ENCODE measurements at regions not wholly inside any gene's neighbourhood (a gene's known extent, or its start where the extent isn't known, plus 50 kb on each side); places are given as distances from the start of the nearest gene placed in this dataset.

- Histone ChIP-seq H3K36me3 (no peaks in the 10 kb centered on the region), H3K27ac (no peak overlapping the region), H3K4me3 (no peak overlapping the region), H3K27me3 (no peaks in the 10 kb centered on the region), H3K4me1 (no peaks in the 10 kb centered on the region), H3K9me3 (no peaks in the 10 kb centered on the region)
- TF ChIP-seq POLR2AphosphoS5 (IDR thresholded peaks at IDR 0.05): no peak
- no peak for TF ChIP-seq POLR2A (IDR thresholded peaks at IDR 0.05)
- no peak for TF ChIP-seq CTCF (IDR thresholded peaks at IDR 0.05)
- TF ChIP-seq EP300 (IDR thresholded peaks at IDR 0.05): no peak
- DNase-seq (no peak), ATAC-seq (ENCODE audit: low FRiP score in 2 of 2) (no peak)
Measured at GRCh38 chrX:42886519-42886918, 108.6 kb upstream of the PPP1R2C start.

- no peaks in the 10 kb centered on the region for H3K4me1 ChIP-seq
- TF ChIP-seq CTCF (IDR thresholded peaks at IDR 0.05) (no peak), POLR2AphosphoS5 (IDR thresholded peaks at IDR 0.05) (no peak), EP300 (IDR thresholded peaks at IDR 0.05) (no peak), POLR2A (IDR thresholded peaks at IDR 0.05) (no peak)
- H3K27ac ChIP-seq: no peak overlapping the region
- H3K27me3 ChIP-seq: no peaks in the 10 kb centered on the region
- H3K36me3 ChIP-seq: no peaks in the 10 kb centered on the region
- no peak for ATAC-seq (ENCODE audit: low FRiP score in 2 of 2)
- no peaks in the 10 kb centered on the region for H3K9me3 ChIP-seq
- 68 to 74% methylated on average over 1 of the region's 1 CpG for WGBS, 2 donors
- H3K4me3 ChIP-seq: no peak overlapping the region
- no peak for DNase-seq
Measured at GRCh38 chrX:42900947-42901346, 123.0 kb upstream of the PPP1R2C start.

- Histone ChIP-seq H3K9me3 (peaks cover 0 to 4% (median 0%) of the 10 kb centered on the region in 4 donors), H3K4me3 (no peak overlapping the region), H3K27me3 (no peaks in the 10 kb centered on the region), H3K36me3 (no peaks in the 10 kb centered on the region), H3K4me1 (no peaks in the 10 kb centered on the region), H3K27ac (no peak overlapping the region)
- TF ChIP-seq POLR2A (IDR thresholded peaks at IDR 0.05): no peak
- no peak for TF ChIP-seq EP300 (IDR thresholded peaks at IDR 0.05)
- no peak for TF ChIP-seq POLR2AphosphoS5 (IDR thresholded peaks at IDR 0.05)
- no peak for TF ChIP-seq CTCF (IDR thresholded peaks at IDR 0.05)
- DNase-seq (no peak), ATAC-seq (ENCODE audit: low FRiP score in 2 of 2) (no peak)
Measured at GRCh38 chrX:42902513-42902912, 124.5 kb upstream of the PPP1R2C start.

GRCh38 chrX:42920752-42921151, 142.8 kb upstream of the PPP1R2C start:
- ATAC-seq (ENCODE audit: low FRiP score in 2 of 2) (no peak), DNase-seq (no peak)
- H3K27me3 ChIP-seq: no peaks in the 10 kb centered on the region
- no peak overlapping the region for H3K4me3 ChIP-seq
- H3K27ac ChIP-seq: no peak overlapping the region
- no peak for TF ChIP-seq CTCF (IDR thresholded peaks at IDR 0.05)
- H3K9me3 ChIP-seq: no peaks in the 10 kb centered on the region
- H3K36me3 ChIP-seq: no peaks in the 10 kb centered on the region
- H3K4me1 ChIP-seq: no peaks in the 10 kb centered on the region
- WGBS, 2 donors: 92% methylated on average over 3 of the region's 3 CpGs; no CpG with 5 or more reads in 1 of the 2 donors

- 86 to 94% methylated on average over 1 of the region's 1 CpG for WGBS, 2 donors
- H3K27ac ChIP-seq: no peak overlapping the region
Measured at GRCh38 chrX:42930071-42930470, 152.1 kb upstream of the PPP1R2C start.

More at GRCh38 chrX:42930071-42930470, 152.1 kb upstream of the PPP1R2C start:
- Histone ChIP-seq H3K9me3 (no peaks in the 10 kb centered on the region), H3K4me3 (no peak overlapping the region), H3K36me3 (no peaks in the 10 kb centered on the region), H3K27me3 (no peaks in the 10 kb centered on the region), H3K4me1 (no peaks in the 10 kb centered on the region)
- no peak for ATAC-seq (ENCODE audit: low FRiP score in 2 of 2)
- TF ChIP-seq POLR2A (IDR thresholded peaks at IDR 0.05): no peak
- no peak for TF ChIP-seq POLR2AphosphoS5 (IDR thresholded peaks at IDR 0.05)
- no peak for TF ChIP-seq EP300 (IDR thresholded peaks at IDR 0.05)
- no peak for TF ChIP-seq CTCF (IDR thresholded peaks at IDR 0.05)
- DNase-seq: no peak
